ENCODE measurements at regions not wholly inside any gene's neighbourhood (a gene's known extent, or its start where the extent isn't known, plus 50 kb on each side); places are given as distances from the start of the nearest gene placed in this dataset.
"Not testable (repeated sequence)": the region's sequence is repeated elsewhere in the genome, so short reads cannot be mapped to it uniquely, and the experiment has no call there.

DNA sequence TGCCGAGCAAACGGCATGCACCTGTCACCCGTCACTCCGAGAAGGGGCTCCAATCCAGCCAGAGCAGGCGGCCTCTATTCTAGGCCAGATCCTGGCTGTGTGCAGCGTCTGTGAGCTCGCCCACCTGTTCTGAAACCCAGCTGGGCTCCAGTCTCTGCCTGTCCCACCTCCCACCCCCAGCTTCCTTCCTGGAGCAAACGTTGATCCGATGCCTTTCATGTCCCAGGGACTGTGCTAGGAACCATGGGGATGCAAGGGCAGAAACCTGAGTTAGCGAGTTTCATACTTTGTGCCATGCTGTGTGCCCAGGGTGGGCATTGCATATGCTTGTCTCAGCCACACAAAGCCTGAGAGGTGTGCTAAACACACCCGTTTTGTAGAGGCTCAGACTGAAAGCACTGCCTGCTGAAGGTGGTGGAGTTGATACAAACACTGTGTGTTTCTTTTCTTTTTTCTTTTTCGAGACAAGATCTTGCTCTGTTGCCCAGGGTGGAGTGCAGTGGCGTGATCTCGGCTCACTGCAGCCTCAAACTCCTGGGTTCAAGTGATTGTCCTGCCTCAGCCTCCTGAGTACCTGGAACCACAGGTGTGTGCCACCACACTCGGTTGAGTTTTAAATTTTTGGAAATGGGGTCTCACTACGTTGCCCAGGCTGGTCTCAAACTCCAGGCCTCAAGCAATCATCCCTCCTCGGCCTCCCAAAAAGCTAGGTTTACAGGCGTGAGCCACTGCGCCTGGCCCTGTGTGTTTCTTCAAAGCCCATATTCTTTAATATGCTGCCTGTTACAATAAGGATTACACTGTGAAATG, 84.1 kb upstream of the MED13L start:
- DNase-seq, result peak; percentile 59

DNA sequence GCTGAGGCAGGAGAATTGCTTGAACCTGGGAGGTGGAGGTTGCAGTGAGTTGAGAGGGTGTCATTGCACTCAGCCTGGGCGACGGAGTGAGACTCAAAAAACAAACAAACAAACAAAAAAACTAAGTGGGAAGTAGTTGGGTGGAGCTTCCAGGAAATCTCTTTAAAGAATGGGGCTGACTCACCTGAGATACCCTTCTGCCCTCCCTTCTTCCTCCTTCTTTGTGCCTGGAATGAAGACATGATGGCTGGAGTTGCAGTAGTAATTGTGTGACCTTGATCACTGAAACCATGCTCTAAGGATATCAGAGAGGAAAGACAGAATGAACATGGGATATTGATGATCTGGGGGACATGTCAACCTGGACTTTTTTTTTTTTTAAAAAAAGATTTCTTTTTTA, 87.6 kb upstream of the MED13L start:
- no peak for DNase-seq

DNA sequence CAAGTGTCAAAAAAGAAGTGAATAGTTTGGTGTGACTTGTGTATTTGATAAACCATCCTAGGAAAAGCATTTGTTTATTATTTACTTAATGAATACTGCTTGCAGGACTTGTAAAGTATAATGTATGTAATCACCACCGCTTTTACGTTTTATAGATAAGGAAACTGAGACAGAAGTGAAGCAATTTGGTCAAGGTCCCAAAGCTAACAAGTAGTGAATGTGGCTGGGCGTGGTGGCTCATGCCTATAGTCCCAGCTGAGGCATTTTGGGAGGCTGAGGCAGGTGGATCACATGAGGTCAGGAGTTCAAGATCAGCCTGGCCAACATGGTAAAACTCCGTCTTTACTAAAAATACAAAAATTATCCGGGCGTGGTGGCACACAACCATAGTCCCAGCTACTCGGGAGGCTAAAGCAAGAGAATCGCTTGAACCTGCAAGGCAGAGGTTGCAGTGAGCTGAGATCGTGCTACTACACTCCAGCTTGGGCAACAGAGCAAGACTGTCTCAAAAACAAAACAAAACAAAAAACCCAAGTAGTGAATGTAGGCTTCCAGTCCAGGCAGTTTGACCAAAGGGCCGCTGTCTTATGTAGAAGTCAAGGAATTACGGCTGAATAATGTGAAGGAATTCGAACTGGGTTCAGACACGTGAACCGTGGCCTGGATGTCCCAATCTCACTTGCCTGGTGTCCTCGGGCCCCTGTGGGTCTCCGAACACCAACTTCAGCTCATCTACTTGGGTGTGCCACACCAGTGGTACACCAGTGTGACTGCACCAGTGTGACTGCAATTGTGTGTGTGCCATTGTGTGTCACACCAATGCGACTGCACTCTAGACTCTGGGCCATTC, 88.3 kb upstream of the MED13L start:
- DNase-seq, result no peak

DNA sequence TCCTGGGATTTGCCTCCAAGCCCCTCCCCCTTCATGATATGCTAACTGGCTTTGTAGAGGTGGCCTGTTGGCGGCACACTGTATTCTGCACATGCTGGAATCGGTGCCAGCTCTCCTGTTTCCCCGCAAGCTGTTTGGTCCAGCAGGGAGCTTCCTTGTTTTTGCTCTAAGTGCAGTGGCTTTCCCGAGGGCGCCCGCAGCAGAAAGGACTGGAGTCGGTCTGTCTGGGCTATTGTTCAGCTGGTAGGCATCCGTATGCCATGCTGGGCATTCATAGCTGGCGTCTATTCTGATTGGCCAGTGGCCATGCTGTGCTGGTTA, 88.9 kb upstream of the MED13L start:
- no peak for DNase-seq

DNA sequence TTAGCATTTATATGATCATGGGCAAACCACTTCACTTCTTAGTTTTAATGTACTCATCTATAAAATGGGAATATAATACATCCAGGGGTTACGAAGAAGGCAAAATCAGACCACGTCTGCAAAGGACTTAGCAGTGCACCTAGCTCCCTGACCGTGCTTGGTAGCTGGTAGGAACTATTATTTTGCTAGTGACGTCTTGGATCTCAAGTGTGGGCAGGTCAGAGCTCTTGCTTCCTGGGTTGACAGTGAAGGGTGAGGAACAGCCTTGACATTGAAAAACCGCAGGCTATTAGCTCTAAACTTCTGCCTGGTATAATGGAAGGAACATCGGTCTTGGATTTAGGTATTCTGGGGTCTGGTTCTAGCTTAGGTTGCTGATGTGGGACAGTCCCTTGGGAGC, 89.3 kb upstream of the MED13L start:
- DNase-seq, result no peak

DNA sequence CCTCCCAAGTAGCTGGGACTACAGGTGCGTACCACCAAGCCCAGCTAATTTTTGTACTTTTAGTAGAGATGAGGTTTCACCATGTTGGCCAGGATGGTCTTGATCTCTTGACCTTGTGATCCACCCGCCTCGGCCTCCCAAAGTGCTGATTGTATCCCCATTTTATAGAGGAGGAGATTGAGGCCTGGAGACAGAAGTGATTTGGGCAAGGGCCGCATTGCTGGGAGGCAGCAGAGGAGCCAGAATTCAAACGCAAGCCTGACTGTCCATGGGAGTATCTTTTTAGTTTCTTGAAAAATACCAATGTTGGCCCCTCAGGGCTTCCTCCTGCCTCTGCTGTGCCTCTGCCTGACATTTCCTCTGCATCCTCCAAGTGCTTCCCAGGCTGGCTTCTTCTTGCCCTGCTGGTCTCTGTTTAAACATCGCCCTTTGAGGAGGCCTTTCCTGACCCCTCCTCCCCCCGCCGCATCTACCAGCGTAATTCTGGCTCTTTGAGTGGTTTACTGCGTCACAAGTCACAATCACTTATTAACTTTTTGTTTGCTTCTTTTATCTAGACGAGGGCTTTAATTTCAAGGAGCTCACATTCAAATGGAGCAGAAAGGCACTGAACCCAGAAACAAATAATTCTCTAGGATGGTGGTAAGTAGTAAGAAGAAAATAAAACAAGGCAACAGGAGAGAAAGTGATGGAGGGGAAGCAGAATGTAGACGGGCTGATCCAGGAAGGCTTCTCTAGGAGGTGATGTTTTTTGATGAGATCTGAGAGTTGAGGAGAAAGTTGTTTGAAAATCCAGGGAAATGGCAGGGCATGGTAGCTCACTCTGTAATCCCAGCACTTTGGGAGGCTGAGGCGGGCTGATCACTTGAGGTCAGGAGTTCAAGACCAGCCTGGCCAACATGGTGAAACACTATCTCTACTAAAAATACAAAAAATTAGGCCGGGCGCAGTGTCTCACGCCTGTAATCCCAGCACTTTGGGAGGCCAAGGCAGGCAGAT, 91.0 kb upstream of the MED13L start:
- DNase-seq, result no peak

DNA sequence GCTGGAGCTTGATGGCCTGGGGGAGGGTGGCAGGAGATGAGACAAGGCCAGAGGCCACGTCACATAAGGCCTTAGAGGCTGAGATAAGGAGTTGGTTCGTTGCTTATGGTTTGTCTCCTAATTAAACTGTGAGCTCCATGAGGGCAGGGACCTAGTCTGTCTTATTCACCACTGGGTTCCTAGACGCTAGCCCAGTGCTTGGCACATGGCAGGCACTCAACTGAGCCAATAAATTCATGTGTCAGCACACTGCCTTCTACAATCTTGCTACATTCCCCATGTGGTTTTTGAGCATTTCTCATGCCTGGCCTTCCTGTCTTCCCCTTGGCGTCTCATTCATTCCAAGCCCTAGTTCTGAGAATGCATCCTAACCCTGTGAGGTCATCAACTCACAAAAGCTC, 92.5 kb upstream of the MED13L start:
- DNase-seq, result no peak

DNA sequence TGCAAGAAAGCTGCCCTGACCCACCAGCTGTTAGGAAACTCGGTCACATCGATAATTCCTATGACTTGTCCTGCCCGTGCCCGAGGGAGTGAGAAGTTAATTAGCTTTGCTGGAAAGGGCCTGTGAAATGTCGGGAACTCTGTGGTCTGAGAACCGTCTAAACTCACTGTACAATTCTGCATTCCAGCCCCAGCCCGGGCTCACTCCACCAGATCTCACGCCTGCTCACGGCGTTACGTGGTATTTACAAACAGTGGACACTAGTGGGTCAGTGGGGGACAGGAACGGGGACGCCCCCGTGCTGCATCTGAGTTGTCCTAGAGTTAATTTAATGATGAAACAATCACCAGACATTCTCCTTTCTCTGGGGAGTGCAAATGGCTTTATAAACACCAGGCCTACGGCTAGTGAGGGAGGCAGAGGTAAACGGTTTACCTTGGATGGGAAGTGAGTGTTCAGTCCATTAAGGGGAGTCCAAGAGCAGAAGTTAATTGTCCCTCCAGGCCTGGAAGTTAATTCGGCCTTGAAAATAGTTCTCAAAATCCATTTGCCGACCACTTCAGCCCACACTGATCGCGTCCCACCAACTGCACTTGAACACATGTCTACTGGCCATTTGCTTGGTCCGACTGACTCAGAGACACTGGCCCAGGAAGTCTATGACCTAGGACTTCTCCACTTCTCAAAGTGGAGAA, 93.5 kb upstream of the MED13L start:
- peak; percentile 51 for DNase-seq

DNA sequence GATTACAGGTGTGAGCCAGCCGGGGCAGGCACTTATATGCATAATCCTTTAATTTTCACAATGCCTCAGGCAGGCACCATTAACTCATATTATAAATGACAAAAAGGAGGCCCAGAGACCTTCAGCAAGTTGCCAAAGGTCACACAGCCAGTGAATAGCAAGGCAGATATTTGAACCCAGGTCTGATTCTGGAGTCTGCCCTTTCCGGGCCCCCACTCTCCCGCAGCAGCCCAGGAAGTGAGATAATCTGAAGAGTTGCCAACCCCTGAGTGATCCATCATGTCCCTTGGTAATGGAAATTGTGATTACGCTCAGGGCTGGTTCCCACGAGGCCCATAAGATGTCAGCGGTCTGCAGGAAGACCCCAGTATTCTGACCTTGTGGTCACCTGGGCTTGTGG, 95.3 kb upstream of the MED13L start:
- no peak for DNase-seq

DNA sequence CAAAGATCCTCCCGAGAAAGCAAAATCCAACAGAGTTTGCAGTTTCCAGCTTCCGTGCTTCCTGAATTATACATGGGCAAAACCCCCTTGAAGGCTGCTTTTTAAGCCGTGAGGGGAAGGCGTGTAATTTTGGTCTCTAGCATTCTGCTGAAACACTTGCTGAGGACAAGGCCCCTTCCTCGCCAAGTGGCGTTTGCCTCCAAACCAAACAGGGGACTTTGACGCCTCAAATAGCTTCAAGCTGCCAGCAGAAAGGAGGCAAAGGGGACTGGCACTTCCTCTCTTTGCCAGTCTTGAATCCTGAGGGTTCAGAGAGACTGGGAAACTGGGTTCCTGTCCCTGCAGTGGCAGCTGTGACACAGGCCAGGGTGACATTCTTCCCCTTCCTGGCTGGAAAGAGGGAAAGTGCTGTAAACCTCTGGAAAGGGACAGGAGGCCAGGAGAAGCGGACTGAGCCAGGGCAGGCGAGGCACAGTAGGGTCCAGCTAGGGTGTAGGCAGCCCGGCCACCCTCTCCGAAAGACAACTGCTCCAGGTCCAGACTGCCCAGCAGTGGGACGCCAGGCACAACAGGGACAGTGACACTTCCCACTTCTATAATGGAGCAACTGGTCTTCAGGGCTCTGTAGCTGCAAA, 96.2 kb upstream of the MED13L start:
- DNase-seq, result no peak

DNA sequence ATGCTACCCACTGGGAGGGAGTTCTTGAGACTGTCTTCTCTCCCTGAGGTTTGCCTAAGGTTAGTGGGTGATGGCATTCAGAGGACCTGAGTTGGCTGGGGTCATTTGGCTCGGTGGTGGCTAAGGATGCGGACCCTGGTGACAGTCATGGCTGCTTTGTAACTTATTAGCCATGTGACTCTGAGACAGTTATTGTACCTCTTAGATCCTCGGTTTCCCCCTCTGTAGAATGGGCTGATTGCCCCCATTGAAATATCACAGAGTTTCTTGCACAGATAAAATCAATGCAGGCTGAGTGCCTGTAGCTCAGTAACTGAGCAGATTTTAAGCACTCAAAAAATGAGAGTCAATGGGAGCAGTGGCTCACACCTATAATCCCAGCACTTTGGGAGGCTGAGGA, 96.7 kb upstream of the MED13L start:
- DNase-seq, result no peak

DNA sequence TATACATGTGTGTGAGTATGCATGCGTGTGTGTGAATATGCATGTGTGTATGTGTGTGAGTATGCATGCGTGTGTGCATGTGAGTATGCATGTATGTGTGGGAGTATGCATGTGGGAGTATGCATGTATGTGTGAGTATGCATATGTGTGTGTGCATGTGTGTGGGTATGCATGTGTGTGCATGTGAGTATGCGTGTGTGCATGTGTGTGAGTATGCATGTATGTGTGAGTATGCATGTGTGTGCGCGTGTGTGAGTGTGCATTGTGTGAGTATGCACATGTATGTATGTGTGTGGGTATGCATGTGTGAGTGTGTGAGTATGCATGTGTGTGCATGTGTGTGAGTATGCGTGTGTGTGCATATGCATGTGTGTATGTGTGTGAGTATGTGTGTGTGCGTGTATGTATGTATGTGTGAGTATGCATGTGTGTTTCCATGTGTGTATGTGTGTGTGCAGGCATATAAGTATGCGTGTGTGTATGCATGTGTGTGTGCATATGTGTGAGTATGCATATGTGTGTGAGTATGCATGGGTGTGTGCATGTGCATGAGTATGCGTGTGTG, 97.9 kb upstream of the MED13L start:
- DNase-seq, result no peak

DNA sequence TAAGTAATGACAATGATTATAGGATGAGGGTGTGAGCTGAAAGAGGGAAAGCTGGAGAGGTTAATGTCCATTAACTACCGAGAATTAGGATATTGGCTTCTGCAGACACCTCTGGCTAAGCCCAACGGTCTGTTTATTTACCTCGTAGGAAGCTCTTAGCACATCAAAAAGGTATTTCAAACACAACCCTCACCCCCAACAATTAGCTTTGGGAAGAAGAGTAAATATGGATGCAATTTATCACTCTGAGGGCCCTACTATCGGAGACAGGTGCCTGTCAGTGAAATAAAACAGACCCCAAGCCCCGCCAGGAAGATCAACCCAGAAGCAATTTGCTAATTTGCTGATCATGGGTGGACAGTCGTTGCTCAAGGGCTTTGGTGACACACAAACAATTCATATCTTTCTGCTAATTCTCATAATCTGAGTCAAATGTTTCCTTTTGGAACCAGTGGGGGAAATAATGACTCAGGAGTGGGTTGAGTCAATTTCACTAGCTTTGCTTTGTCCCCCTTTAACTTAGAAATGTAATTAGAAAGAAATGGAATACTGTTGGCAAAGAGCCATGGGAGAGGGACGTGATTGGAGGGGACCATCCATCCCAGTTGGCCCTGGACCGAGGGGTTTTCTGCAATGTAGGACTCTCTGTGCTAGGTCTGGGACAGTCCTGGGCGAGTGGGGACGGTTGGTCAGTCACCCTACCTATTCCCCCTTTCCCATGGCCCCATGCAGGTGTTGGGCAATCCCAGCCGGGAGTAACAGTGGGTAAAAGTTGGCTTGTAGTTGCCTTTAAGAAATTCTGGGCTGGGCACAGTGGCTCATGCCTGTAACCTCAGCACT, 99.1 kb upstream of the MED13L start:
- no peak for DNase-seq

DNA sequence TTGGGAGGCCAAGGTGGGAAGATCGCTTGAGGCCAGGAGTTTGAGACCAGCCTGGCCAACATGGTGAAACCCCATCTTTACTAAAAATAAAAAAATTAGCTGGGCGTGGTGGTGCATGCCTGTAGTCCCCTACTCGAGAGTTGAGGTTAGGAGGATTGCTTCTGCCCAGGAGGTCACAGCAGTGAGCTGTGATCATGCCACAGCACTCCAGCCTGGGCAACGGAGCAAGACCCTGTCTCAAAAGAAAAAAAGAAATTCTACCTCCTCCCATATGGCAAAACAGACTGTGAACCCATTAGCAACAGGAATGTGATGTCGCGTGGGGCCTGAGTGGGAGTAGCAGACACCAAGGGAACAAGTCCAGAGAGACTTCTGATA, 99.7 kb upstream of the MED13L start:
- DNase-seq, result not testable (repeated sequence)

DNA sequence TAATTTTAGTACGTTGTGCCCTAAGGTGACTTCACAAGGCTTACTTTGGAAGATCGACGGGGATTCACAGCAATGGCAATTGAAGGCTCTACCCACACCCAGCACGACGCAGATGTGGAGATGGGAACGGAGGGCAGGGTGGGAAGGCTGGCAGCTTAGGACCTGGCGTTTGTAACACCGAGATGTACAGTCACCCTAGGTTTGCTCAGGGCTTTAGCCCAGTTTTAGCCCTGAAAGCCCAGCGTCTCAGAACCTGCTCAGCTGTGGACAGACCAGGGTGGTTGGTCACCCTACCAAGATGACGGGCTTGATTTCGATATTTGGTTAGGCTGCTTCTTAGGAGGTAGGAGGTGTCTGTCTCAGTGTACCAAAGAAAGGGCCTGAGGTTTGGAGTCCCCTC, 100.5 kb upstream of the MED13L start:
- no peak for DNase-seq

DNA sequence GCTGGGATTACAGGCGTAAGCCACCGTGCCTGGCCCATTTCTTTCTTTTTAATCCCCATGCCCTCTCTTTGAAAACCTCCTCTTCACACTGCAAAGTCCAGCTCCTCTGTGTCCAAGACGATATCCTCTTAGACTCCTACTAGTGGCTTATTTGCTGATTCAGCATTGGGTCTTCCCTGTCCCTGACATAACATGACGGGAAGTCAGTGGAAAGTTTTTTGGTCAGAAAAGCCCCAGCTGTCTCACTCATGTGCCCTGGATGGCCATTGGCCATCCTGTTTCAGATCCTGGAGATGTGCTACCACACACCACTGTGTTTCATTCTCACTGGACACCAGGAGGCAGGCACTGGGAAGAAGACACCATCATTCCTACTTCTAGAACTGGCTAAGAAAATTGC, 102.6 kb upstream of the MED13L start:
- DNase-seq, result no peak

DNA sequence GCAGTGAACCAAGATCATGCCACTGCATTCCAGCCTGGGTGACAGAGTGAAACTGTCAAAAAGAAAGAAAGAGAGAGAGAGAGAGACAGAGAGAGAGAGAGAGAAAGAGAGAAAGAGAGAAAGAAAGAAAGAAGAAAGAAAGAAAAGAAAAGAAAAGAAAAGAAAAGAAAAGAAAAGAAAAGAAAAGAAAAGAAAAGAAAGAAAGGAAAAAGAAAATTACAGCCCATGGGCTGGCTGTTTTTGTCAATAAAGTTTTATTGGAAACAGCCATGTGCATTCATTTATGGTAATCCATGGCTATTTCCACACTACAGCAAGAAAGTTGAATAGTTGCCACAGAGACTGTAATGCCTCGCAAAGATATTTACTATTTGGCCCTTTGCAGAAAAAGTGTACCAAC, 103.2 kb upstream of the MED13L start:
- DNase-seq, result not testable (repeated sequence)

DNA sequence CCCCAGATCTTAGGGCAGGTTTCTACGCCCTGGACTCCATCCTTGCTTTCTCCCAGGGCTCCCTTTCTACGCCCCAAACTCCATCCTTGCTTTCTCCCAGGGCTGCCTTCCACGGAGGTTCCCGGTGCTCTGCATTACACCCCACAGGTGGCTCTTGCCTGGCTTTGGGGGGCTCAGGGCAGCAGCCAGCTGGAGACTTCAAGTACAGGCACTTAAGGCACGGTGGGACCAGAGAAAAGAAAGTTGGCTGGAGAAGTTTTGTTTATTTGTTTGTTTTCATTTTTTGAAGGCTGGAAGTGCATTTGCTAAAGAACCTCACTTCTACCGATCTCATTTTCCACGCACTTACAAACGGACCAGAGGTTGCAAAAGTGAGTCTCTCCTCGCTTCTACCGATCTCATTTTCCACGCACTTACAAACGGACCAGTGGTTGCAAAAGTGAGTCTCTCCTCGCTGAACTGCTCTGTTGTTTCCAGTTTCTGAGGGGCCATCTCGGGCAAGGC, 103.8 kb upstream of the MED13L start:
- no peak for DNase-seq

DNA sequence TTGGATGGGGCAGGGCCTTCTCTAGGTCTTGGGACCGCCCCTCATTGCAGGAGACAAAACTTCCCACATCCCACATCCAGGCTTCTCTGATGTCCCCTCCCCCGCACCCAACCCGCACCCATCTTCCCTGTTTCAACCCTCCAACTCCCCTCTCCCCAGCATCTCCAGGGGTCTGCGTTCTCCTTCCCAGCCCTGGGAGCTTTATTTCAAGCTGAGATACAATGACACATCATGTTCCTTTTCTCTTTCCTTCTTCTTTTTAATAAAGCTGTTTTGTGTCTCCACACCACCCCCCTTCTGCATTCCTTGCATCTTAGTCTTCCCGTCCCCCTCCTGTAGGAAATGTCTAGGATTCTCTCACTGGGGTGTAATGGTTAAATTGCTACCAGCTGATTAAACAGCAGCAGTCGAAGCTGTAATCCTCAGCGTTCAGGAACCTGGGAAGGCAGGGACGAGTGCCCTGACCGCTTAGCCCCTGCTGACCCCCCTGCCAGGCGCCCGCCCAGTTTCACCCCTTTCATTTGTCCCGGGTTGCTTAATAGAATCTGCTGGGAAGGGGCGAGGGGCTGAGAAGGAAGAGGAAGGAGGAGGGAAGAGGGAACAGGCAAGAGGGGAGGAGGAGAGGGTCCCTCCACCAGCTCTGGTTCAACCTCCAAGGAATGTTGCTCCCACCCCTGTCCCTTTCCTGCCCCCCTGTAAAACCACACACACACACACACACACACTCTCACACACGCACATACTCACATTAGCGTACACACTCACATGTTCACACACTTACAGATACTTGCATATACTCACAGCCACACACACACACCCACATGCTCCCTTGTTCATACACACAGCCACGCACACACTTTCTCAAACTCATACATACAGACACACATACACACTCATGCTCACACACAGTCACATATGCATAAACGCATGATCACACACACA, 104.5 kb upstream of the MED13L start:
- DNase-seq, result peak; percentile 74
